ENCODE measurements at regions not wholly inside any gene's neighbourhood (a gene's known extent, or its start where the extent isn't known, plus 50 kb on each side); places are given as distances from the start of the nearest gene placed in this dataset.
"Not testable (repeated sequence)": the region's sequence is repeated elsewhere in the genome, so short reads cannot be mapped to it uniquely, and the experiment has no call there.

DNA sequence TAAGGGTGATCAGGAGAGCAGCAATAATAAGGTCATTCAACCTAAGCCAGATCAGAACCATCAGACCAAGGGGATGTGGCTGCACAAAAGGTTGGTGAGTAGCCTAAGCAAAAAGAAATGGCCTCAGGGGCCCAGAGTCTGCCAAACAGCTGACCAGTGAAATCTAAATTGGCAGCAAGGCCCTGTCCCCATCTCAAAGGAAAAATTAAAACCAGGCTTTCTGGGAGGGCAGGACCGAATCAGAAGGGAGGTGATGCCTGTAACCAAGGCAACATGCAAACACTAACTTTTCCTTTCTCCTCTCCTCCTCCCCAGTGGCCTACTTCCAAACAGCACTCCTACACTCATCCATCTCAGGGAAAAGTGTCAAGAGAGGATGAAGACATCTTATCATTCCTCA is 256.4 kb downstream of the NUAK1 start:
- H3K9me2 ChIP-seq (replicated peaks; ENCODE audit: insufficient read depth, low read length) = no peaks in the 10 kb centered on the region
- H3K9me3 ChIP-seq (ENCODE audit: low read length) = no peaks in the 10 kb centered on the region
- H3K36me3 ChIP-seq (ENCODE audit: insufficient read depth, low read length) = no peaks in the 10 kb centered on the region
- H3K4me3 ChIP-seq (ENCODE audit: low read length) = no peak overlapping the region
- H3K27ac ChIP-seq (ENCODE audit: low read length) = no peak overlapping the region
- DNase-seq = no peak
- H3K79me2 ChIP-seq (ENCODE audit: low read length) = no peaks in the 10 kb centered on the region
- H3K4me2 ChIP-seq (ENCODE audit: low read depth, low read length, poor library complexity, severe bottlenecking) = no peak overlapping the region
- H3K4me1 ChIP-seq (ENCODE audit: low read length) = no peaks in the 10 kb centered on the region
- H4K20me1 ChIP-seq (ENCODE audit: insufficient read depth, low read depth, low read length) = no peaks in the 10 kb centered on the region
- H2AFZ ChIP-seq (ENCODE audit: low read length) = no peak overlapping the region
- no peaks in the 10 kb centered on the region for H3K27me3 ChIP-seq (ENCODE audit: low read length)
- no peak overlapping the region for H3K9ac ChIP-seq (ENCODE audit: low read length)

- H3K27me3 ChIP-seq (ENCODE audit: low read length) = no peaks in the 10 kb centered on the region
- no peaks in the 10 kb centered on the region for H3K79me2 ChIP-seq (ENCODE audit: low read length)
- no peak overlapping the region for H2AFZ ChIP-seq (ENCODE audit: low read length)
- no peak overlapping the region for H3K4me2 ChIP-seq (ENCODE audit: low read depth, low read length, poor library complexity, severe bottlenecking)
- no peaks in the 10 kb centered on the region for H4K20me1 ChIP-seq (ENCODE audit: insufficient read depth, low read depth, low read length)
- no peak overlapping the region for H3K9ac ChIP-seq (ENCODE audit: low read length)
- H3K4me1 ChIP-seq (ENCODE audit: low read length) = no peaks in the 10 kb centered on the region
- DNase-seq = no peak
- no peaks in the 10 kb centered on the region for H3K9me3 ChIP-seq (ENCODE audit: low read length)
- no peaks in the 10 kb centered on the region for H3K36me3 ChIP-seq (ENCODE audit: insufficient read depth, low read length)
- H3K9me2 ChIP-seq (replicated peaks; ENCODE audit: insufficient read depth, low read length) = no peaks in the 10 kb centered on the region
- H3K27ac ChIP-seq (ENCODE audit: low read length) = no peak overlapping the region
- no peak overlapping the region for H3K4me3 ChIP-seq (ENCODE audit: low read length)
Measured at GRCh38 chr12:105887131-105887530, 251.6 kb downstream of the NUAK1 start.

DNA sequence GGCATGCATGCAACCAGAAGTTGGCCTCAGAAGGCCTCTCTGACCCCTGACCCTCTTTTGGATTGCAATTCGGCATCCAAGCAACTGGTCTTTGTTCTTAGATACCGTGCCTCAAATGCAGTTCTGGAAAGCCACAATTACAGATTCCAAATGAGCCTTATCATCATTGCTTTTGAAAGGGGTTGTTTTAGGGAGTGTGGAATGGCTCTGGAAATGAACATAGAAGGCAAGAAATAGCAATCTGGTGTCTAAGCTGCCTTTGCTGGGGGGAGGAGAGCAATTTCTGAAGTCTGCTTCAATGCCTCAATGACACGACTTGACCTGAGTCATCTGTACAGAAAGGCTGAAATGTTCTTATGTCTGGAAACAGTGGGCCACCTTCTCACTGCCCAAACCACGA is 250.1 kb downstream of the NUAK1 start:
- no peaks in the 10 kb centered on the region for H3K27me3 ChIP-seq (ENCODE audit: low read length)
- H3K79me2 ChIP-seq (ENCODE audit: low read length) = no peaks in the 10 kb centered on the region
- H3K9me2 ChIP-seq (replicated peaks; ENCODE audit: insufficient read depth, low read length) = no peaks in the 10 kb centered on the region
- no peak overlapping the region for H2AFZ ChIP-seq (ENCODE audit: low read length)
- no peak overlapping the region for H3K9ac ChIP-seq (ENCODE audit: low read length)
- no peaks in the 10 kb centered on the region for H3K9me3 ChIP-seq (ENCODE audit: low read length)
- H3K4me3 ChIP-seq (ENCODE audit: low read length) = no peak overlapping the region
- H3K27ac ChIP-seq (ENCODE audit: low read length) = no peak overlapping the region
- no peak overlapping the region for H3K4me2 ChIP-seq (ENCODE audit: low read depth, low read length, poor library complexity, severe bottlenecking)
- no peaks in the 10 kb centered on the region for H3K36me3 ChIP-seq (ENCODE audit: insufficient read depth, low read length)
- H4K20me1 ChIP-seq (ENCODE audit: insufficient read depth, low read depth, low read length) = no peaks in the 10 kb centered on the region
- H3K4me1 ChIP-seq (ENCODE audit: low read length) = no peaks in the 10 kb centered on the region
- DNase-seq = no peak

DNA sequence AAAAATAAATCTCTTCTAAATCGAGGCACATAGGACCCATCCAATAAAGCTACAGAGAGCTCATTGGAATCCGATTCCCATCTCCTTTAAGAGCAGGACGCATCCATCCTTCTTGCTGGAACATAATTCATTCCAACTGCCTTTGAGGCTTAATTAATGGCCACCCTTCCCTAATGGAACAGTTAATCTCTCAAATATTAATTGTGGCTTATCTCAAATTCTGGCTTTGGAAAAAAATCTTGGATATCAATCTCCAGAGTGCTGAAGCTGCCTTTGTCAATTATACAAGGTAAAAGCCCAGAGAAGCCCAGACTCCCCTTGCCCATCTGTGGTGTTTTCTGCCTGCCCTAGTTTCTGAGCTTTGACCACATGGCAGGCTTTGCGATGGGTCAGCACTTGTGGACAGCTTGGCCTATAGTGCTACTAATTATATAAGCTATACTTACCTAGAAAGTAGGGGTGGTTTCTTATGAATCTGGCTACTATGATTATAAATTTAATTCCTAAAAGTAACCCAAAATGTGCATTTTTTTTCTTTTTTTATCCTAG is 246.3 kb downstream of the NUAK1 start:
- no peak for DNase-seq
- H3K9me2 ChIP-seq (replicated peaks; ENCODE audit: insufficient read depth, low read length) = no peaks in the 10 kb centered on the region
- H3K4me3 ChIP-seq (ENCODE audit: low read length) = no peak overlapping the region
- no peaks in the 10 kb centered on the region for H3K9me3 ChIP-seq (ENCODE audit: low read length)
- no peak overlapping the region for H3K9ac ChIP-seq (ENCODE audit: low read length)
- no peaks in the 10 kb centered on the region for H4K20me1 ChIP-seq (ENCODE audit: insufficient read depth, low read depth, low read length)
- H3K27ac ChIP-seq (ENCODE audit: low read length) = no peak overlapping the region
- no peaks in the 10 kb centered on the region for H3K79me2 ChIP-seq (ENCODE audit: low read length)
- no peaks in the 10 kb centered on the region for H3K27me3 ChIP-seq (ENCODE audit: low read length)
- no peak overlapping the region for H3K4me2 ChIP-seq (ENCODE audit: low read depth, low read length, poor library complexity, severe bottlenecking)
- no peak overlapping the region for H2AFZ ChIP-seq (ENCODE audit: low read length)
- H3K36me3 ChIP-seq (ENCODE audit: insufficient read depth, low read length) = no peaks in the 10 kb centered on the region
- no peaks in the 10 kb centered on the region for H3K4me1 ChIP-seq (ENCODE audit: low read length)

DNA sequence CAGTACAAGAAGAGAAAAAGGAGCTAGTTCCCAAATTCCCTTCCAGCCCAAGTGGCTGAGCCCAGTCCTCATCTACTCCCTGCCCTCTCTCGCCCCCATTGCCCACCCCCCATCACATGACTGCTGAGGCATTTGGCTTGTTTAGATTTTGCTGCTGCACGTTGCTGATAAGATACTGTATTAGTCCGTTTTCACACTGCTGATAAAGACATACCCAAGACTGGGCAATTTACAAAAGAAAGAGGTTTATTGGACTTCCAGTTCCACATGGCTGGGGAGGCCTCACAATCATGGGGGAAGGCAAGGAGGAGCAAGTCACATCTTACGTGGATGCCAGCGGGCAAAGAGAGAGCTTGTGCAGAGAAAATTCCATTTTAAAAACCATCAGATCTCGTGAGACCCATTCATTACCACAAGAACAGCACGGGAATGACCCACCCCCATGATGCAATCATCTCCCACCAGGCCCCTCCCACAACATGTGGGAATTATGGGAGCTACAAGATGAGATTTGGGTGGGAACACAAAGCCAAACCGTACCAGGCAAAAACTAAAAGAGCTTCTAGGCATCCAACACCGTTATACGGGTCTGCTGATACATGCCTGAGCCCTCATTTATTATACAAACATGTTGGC is 243.4 kb downstream of the NUAK1 start:
- H3K36me3 ChIP-seq (ENCODE audit: insufficient read depth, low read length); H3K79me2 ChIP-seq (ENCODE audit: low read length); H3K9ac ChIP-seq (ENCODE audit: low read length); H3K4me3 ChIP-seq (ENCODE audit: low read length); H3K4me2 ChIP-seq (ENCODE audit: low read depth, low read length, poor library complexity, severe bottlenecking); DNase-seq; H3K4me1 ChIP-seq (ENCODE audit: low read length); H3K9me3 ChIP-seq (ENCODE audit: low read length); H2AFZ ChIP-seq (ENCODE audit: low read length); H3K27ac ChIP-seq (ENCODE audit: low read length); H4K20me1 ChIP-seq (ENCODE audit: insufficient read depth, low read depth, low read length); H3K27me3 ChIP-seq (ENCODE audit: low read length); H3K9me2 ChIP-seq (replicated peaks; ENCODE audit: insufficient read depth, low read length): not testable (repeated sequence)

- Histone ChIP-seq H3K4me1 (ENCODE audit: low read length) (no peaks in the 10 kb centered on the region), H3K9me3 (ENCODE audit: low read length) (no peaks in the 10 kb centered on the region), H3K27ac (ENCODE audit: low read length) (no peak overlapping the region), H2AFZ (ENCODE audit: low read length) (no peak overlapping the region), H3K36me3 (ENCODE audit: insufficient read depth, low read length) (no peaks in the 10 kb centered on the region), H4K20me1 (ENCODE audit: insufficient read depth, low read depth, low read length) (no peaks in the 10 kb centered on the region), H3K9me2 (replicated peaks; ENCODE audit: insufficient read depth, low read length) (no peaks in the 10 kb centered on the region), H3K79me2 (ENCODE audit: low read length) (no peaks in the 10 kb centered on the region), H3K9ac (ENCODE audit: low read length) (no peak overlapping the region), H3K4me3 (ENCODE audit: low read length) (no peak overlapping the region), H3K27me3 (ENCODE audit: low read length) (no peaks in the 10 kb centered on the region), H3K4me2 (ENCODE audit: low read depth, low read length, poor library complexity, severe bottlenecking) (no peak overlapping the region)
- DNase-seq = no peak
Measured at GRCh38 chr12:105897311-105897725, 241.4 kb downstream of the NUAK1 start.

DNA sequence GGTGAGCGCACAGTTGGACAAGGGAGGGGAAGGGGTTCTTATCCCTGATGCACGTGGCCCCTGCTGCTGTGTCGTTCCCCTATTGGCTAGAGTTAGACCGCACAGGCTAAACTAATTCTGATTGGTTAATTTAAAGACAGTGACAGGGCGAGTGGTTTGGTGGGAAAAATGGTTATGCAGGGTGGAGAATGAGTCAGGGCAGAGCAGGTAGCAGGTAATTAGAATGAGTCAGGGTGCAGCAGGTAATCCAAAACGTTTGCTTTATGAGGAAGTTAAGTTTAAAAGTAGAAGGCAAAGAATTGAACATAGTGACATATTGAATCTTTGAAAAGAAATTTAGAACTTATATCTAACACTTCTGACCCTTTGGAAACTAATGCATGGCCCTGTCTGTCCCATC is 240.5 kb downstream of the NUAK1 start:
- not testable (repeated sequence) for H3K79me2 ChIP-seq (ENCODE audit: low read length); H3K27ac ChIP-seq (ENCODE audit: low read length); H3K4me1 ChIP-seq (ENCODE audit: low read length); H3K27me3 ChIP-seq (ENCODE audit: low read length); H4K20me1 ChIP-seq (ENCODE audit: insufficient read depth, low read depth, low read length); H3K4me3 ChIP-seq (ENCODE audit: low read length); DNase-seq; H3K9me3 ChIP-seq (ENCODE audit: low read length); H3K9me2 ChIP-seq (replicated peaks; ENCODE audit: insufficient read depth, low read length); H3K36me3 ChIP-seq (ENCODE audit: insufficient read depth, low read length); H3K9ac ChIP-seq (ENCODE audit: low read length); H3K4me2 ChIP-seq (ENCODE audit: low read depth, low read length, poor library complexity, severe bottlenecking); H2AFZ ChIP-seq (ENCODE audit: low read length)

DNA sequence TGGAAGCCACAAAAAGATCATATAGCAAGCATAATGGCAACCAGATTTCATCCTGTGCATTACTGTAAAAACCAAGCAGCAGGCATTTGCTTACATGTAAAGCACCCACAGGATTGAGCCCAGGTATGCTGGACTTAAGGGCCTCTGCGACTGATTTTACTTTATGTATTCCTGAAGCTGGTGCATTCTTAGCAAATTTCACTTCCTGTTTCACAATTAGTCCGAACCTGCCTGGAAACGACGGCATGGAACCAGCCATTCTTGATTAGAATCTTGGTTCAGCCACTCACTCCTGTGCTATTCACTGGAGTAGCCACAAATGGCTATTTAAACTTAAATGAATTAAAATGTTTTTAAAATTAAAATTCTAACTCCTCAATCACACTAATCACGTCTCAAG is 239.2 kb downstream of the NUAK1 start:
- Histone ChIP-seq H3K9me2 (replicated peaks; ENCODE audit: insufficient read depth, low read length) (no peaks in the 10 kb centered on the region), H3K4me1 (ENCODE audit: low read length) (no peaks in the 10 kb centered on the region), H2AFZ (ENCODE audit: low read length) (no peak overlapping the region), H3K4me2 (ENCODE audit: low read depth, low read length, poor library complexity, severe bottlenecking) (no peak overlapping the region), H3K9me3 (ENCODE audit: low read length) (no peaks in the 10 kb centered on the region), H3K79me2 (ENCODE audit: low read length) (no peaks in the 10 kb centered on the region), H3K9ac (ENCODE audit: low read length) (no peak overlapping the region), H3K4me3 (ENCODE audit: low read length) (no peak overlapping the region), H3K27me3 (ENCODE audit: low read length) (no peaks in the 10 kb centered on the region), H4K20me1 (ENCODE audit: insufficient read depth, low read depth, low read length) (no peaks in the 10 kb centered on the region), H3K36me3 (ENCODE audit: insufficient read depth, low read length) (no peaks in the 10 kb centered on the region), H3K27ac (ENCODE audit: low read length) (no peak overlapping the region)
- DNase-seq = no peak

Data from Karpas-422 (cell line).